ENCODE measurements at regions not wholly inside any gene's neighbourhood (a gene's known extent, or its start where the extent isn't known, plus 50 kb on each side); places are given as distances from the start of the nearest gene placed in this dataset.
"Not testable (repeated sequence)": the region's sequence is repeated elsewhere in the genome, so short reads cannot be mapped to it uniquely, and the experiment has no call there.

DNA sequence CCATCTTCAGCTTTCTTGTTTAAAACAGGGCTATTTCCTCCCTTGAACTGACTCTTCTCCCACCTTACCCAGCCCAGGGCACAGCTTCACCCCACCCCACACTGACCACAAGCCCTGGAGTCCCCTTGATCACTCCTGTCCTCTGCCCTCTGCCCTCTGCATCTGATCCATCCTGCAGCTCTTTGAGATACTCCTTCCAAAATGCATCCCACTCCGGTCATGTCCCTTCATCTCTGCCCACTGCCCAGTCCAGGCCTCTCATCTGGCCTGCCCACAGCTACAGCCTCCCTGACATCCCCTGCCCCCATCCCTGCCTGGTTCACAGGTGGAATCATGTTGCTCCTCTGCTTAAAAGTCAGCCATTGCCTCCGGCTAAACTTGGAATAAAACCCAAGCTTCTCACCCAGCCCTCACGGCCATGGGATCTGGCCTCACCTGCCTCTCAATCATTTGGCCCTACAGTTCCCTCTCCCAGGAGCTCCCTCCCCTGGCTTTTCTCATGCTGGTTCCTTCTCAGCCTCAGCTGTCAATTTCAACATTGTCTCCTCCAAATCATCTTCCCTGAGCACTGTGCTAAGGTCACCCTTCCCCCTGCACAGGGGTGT lies 202.0 kb downstream of the MATN1 start:
- intact Hi-C loops (cut with DNase I): no loop called here
- WGBS, 2 donors: 59 to 66% methylated on average over 3 of the region's 3 CpGs

GRCh38 chr1:30520476-30520875 lies 202.9 kb downstream of the MATN1 start:
- H3K9me3 ChIP-seq (ENCODE audit: control insufficient read depth, low read length): no peaks in the 10 kb centered on the region
- H3K4me3 ChIP-seq (ENCODE audit: low read length in 2 of 2): no peak overlapping the region
- intact Hi-C loops (cut with DNase I): no loop called here
- ATAC-seq (ENCODE audit: low FRiP score) (no peak), DNase-seq (no peak)
- no peaks in the 10 kb centered on the region for H3K36me3 ChIP-seq (ENCODE audit: control insufficient read depth in 1 of 2, insufficient read depth in 2 of 2, low read length in 1 of 2)
- H3K27ac ChIP-seq (ENCODE audit: low read depth in 1 of 2, low read length in 2 of 2): no peak overlapping the region
- H3K27me3 ChIP-seq (ENCODE audit: control insufficient read depth in 1 of 2, insufficient read depth in 2 of 2, low read length in 1 of 2): no peaks in the 10 kb centered on the region
- 47 to 54% methylated on average over 2 of the region's 2 CpGs for WGBS, 2 donors
- H3K4me1 ChIP-seq (ENCODE audit: control insufficient read depth in 1 of 2, insufficient read depth in 2 of 2, low read length in 2 of 2): no peaks in the 10 kb centered on the region

More for the DNA sequence above, 202.0 kb downstream of the MATN1 start:
- no peaks in the 10 kb centered on the region for H3K4me1 ChIP-seq (ENCODE audit: control insufficient read depth in 1 of 2, insufficient read depth in 2 of 2, low read length in 2 of 2)
- no peak overlapping the region for H3K4me3 ChIP-seq (ENCODE audit: low read length in 2 of 2)
- H3K36me3 ChIP-seq (ENCODE audit: control insufficient read depth in 1 of 2, insufficient read depth in 2 of 2, low read length in 1 of 2): no peaks in the 10 kb centered on the region
- DNase-seq (peak in 1 of 2 donors; percentile 50), ATAC-seq (ENCODE audit: low FRiP score) (no peak)
- no peaks in the 10 kb centered on the region for H3K27me3 ChIP-seq (ENCODE audit: control insufficient read depth in 1 of 2, insufficient read depth in 2 of 2, low read length in 1 of 2)
- H3K9me3 ChIP-seq (ENCODE audit: control insufficient read depth, low read length): no peaks in the 10 kb centered on the region
- no peak overlapping the region for H3K27ac ChIP-seq (ENCODE audit: low read depth in 1 of 2, low read length in 2 of 2)

- 71 to 92% methylated on average over 4 of the region's 4 CpGs for WGBS, 2 donors
- Histone ChIP-seq H3K36me3 (ENCODE audit: control insufficient read depth in 1 of 2, insufficient read depth in 2 of 2, low read length in 1 of 2) (no peaks in the 10 kb centered on the region), H3K27me3 (ENCODE audit: control insufficient read depth in 1 of 2, insufficient read depth in 2 of 2, low read length in 1 of 2) (no peaks in the 10 kb centered on the region), H3K27ac (ENCODE audit: low read depth in 1 of 2, low read length in 2 of 2) (no peak overlapping the region), H3K4me1 (ENCODE audit: control insufficient read depth in 1 of 2, insufficient read depth in 2 of 2, low read length in 2 of 2) (no peaks in the 10 kb centered on the region), H3K4me3 (ENCODE audit: low read length in 2 of 2) (no peak overlapping the region), H3K9me3 (ENCODE audit: control insufficient read depth, low read length) (no peaks in the 10 kb centered on the region)
- ATAC-seq (ENCODE audit: low FRiP score) (no peak), DNase-seq (no peak)
- intact Hi-C loops (cut with DNase I): no loop called here
Observed at GRCh38 chr1:30519201-30519763, 204.1 kb downstream of the MATN1 start.

GRCh38 chr1:30518696-30519095 lies 204.7 kb downstream of the MATN1 start:
- no peaks in the 10 kb centered on the region for H3K36me3 ChIP-seq (ENCODE audit: control insufficient read depth in 1 of 2, insufficient read depth in 2 of 2, low read length in 1 of 2)
- H3K27me3 ChIP-seq (ENCODE audit: control insufficient read depth in 1 of 2, insufficient read depth in 2 of 2, low read length in 1 of 2): no peaks in the 10 kb centered on the region
- WGBS, 2 donors: 55 to 85% methylated on average over 3 of the region's 3 CpGs
- no peak overlapping the region for H3K4me3 ChIP-seq (ENCODE audit: low read length in 2 of 2)
- ATAC-seq (ENCODE audit: low FRiP score): no peak
- no peak for DNase-seq
- H3K4me1 ChIP-seq (ENCODE audit: control insufficient read depth in 1 of 2, insufficient read depth in 2 of 2, low read length in 2 of 2): no peaks in the 10 kb centered on the region
- H3K27ac ChIP-seq (ENCODE audit: low read depth in 1 of 2, low read length in 2 of 2): no peak overlapping the region
- intact Hi-C loops (cut with DNase I): no loop called here
- no peaks in the 10 kb centered on the region for H3K9me3 ChIP-seq (ENCODE audit: control insufficient read depth, low read length)

DNA sequence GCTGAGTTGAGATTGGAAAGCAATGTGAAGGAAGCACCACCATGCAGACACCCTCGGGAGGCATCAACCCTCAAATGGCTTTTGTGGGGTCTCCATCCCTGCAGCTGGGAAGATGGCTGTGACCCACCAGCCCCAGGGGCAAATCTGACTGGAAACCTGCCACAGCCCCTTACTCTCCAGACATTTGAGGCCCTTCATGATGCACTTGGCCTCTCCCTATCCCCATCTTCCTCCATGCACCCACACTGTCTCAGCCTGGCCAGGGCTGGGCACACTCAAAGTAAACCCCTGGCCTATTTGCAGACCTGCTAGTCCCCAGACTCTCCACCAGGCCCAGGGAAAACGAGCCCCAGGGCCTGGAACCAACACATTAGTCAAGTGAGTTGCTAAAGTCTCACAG lies 205.2 kb downstream of the MATN1 start:
- whole genome bisulfite sequencing, 2 donors: 46 to 71% methylated on average over 2 of the region's 2 CpGs
- ATAC-seq (ENCODE audit: low FRiP score): no peak
- H3K4me1 ChIP-seq (ENCODE audit: control insufficient read depth in 1 of 2, insufficient read depth in 2 of 2, low read length in 2 of 2): no peaks in the 10 kb centered on the region

DNA sequence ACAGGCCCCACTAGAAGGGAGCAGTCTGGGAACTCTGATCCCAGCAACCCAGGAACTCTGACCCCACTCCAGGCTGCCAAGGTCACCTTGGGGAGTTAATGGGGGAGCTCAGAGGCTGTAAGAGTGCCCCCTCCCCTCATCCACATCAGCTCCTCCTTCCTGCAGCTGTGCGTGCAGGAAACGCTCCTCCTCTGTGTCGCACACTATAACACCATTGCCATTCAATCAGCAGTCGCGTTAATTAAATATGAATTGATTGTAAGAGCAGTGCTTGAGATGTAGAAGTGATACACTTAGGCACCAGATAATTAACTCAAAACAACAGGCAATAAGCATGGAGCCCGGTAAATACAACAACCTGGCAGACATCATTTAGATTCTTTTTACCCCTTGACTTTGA lies 205.7 kb downstream of the MATN1 start:
- H3K4me1 ChIP-seq (ENCODE audit: control insufficient read depth in 1 of 2, insufficient read depth in 2 of 2, low read length in 2 of 2); H3K9me3 ChIP-seq (ENCODE audit: control insufficient read depth, low read length); H3K27me3 ChIP-seq (ENCODE audit: control insufficient read depth in 1 of 2, insufficient read depth in 2 of 2, low read length in 1 of 2); H3K4me3 ChIP-seq (ENCODE audit: low read length in 2 of 2); intact Hi-C loops (cut with DNase I); DNase-seq; ATAC-seq (ENCODE audit: low FRiP score); H3K27ac ChIP-seq (ENCODE audit: low read depth in 1 of 2, low read length in 2 of 2); H3K36me3 ChIP-seq (ENCODE audit: control insufficient read depth in 1 of 2, insufficient read depth in 2 of 2, low read length in 1 of 2): not testable (repeated sequence)
- 73 to 77% methylated on average over 6 of the region's 6 CpGs for WGBS, 2 donors

More for the DNA sequence above, 205.2 kb downstream of the MATN1 start:
- Histone ChIP-seq H3K27ac (ENCODE audit: low read depth in 1 of 2, low read length in 2 of 2) (no peak overlapping the region), H3K36me3 (ENCODE audit: control insufficient read depth in 1 of 2, insufficient read depth in 2 of 2, low read length in 1 of 2) (no peaks in the 10 kb centered on the region), H3K9me3 (ENCODE audit: control insufficient read depth, low read length) (no peaks in the 10 kb centered on the region), H3K27me3 (ENCODE audit: control insufficient read depth in 1 of 2, insufficient read depth in 2 of 2, low read length in 1 of 2) (no peaks in the 10 kb centered on the region), H3K4me3 (ENCODE audit: low read length in 2 of 2) (no peak overlapping the region)
- intact Hi-C loops (cut with DNase I): no loop called here
- DNase-seq: no peak

DNA sequence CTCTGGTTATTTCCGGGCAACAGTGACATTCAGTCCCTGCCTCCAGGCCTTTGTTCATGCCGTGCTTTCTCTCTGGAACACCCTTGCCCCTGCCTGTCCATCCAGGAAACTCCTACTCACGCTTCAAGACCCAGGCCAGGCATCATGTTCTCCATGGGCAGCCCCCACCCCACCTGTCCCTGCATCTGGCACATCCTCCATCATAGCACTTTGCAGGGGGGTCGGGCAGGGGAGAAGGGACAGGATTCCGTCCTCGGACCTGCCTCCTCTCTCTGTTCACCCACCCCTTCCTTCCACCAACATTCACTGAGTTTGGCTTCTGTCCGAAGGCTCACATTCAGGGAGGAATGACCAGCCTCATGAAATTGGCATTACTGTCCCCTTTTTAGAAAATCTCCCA lies 206.1 kb downstream of the MATN1 start:
- intact Hi-C loops (cut with DNase I); H3K36me3 ChIP-seq (ENCODE audit: control insufficient read depth in 1 of 2, insufficient read depth in 2 of 2, low read length in 1 of 2); H3K27ac ChIP-seq (ENCODE audit: low read depth in 1 of 2, low read length in 2 of 2); ATAC-seq (ENCODE audit: low FRiP score); H3K27me3 ChIP-seq (ENCODE audit: control insufficient read depth in 1 of 2, insufficient read depth in 2 of 2, low read length in 1 of 2); H3K4me1 ChIP-seq (ENCODE audit: control insufficient read depth in 1 of 2, insufficient read depth in 2 of 2, low read length in 2 of 2); H3K4me3 ChIP-seq (ENCODE audit: low read length in 2 of 2); H3K9me3 ChIP-seq (ENCODE audit: control insufficient read depth, low read length): not testable (repeated sequence)
- WGBS, 2 donors: 75 to 79% methylated on average over 7 of the region's 7 CpGs
- DNase-seq: peak in 1 of 2 donors; percentile 54

DNA sequence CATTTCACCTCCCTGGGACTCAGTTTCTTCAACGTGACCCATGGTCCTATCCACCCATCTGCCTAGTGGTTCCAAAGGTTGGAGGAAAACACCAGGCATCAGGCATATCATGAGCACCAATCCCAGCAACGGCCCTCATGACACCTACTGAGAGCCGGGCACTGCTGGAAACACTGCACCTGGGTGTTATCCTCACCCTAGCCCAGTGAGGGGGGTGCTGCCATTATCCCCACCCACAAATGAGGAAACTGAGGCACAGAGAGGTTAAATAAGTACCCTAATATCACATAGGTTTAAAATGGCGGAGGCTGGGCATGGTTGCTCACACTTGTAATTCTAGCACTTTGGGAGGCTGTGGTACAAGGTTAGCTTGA lies 206.9 kb downstream of the MATN1 start:
- 73 to 85% methylated on average over 4 of the region's 4 CpGs for WGBS, 2 donors

DNA sequence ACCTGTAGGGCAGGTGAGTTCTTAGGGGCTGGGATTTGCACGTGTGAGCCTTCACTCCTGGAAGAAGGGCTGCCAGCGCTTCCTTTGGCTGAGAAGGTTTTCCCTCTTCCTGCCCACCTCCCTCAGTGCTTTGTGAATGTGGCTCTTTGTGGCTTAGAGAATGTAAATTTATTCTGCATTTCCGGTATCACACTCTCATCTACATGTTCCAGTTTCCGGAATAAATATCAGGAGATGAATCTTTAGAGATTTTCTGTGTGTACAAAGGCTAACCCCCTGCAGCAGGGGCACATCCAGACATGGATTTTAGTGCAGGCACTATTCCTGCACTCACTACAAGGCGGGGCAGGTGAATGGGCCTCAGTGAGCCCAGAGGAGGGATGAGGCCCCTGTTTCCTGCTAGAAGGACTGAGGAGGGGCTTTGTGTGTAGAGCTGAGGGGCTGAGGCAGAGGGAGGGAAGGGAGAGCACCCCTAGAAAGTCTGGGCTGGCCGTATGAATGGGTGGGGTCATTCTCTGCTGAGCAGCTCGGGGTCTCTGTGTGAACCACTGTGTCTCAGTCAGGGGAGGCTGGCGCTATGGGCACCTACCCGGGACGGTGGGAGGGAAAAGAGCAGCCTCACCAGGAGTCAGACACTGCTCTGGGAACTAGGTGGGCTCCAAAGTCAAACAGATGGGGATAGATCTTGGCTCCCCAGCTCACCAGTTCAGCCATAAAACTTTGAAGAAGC lies 207.5 kb downstream of the MATN1 start:
- ATAC-seq (ENCODE audit: low FRiP score): no peak
- Histone ChIP-seq H3K27ac (ENCODE audit: low read depth in 1 of 2, low read length in 2 of 2) (no peak overlapping the region), H3K36me3 (ENCODE audit: control insufficient read depth in 1 of 2, insufficient read depth in 2 of 2, low read length in 1 of 2) (no peaks in the 10 kb centered on the region), H3K9me3 (ENCODE audit: control insufficient read depth, low read length) (no peaks in the 10 kb centered on the region), H3K4me1 (ENCODE audit: control insufficient read depth in 1 of 2, insufficient read depth in 2 of 2, low read length in 2 of 2) (no peaks in the 10 kb centered on the region), H3K4me3 (ENCODE audit: low read length in 2 of 2) (no peak overlapping the region), H3K27me3 (ENCODE audit: control insufficient read depth in 1 of 2, insufficient read depth in 2 of 2, low read length in 1 of 2) (no peaks in the 10 kb centered on the region)
- intact Hi-C loops (cut with DNase I): no loop called here
- DNase-seq: peak in 1 of 2 donors; percentile 24
- WGBS, 2 donors: 63 to 65% methylated on average over 10 of the region's 10 CpGs

More for the DNA sequence above, 206.9 kb downstream of the MATN1 start:
- Histone ChIP-seq H3K4me1 (ENCODE audit: control insufficient read depth in 1 of 2, insufficient read depth in 2 of 2, low read length in 2 of 2) (no peaks in the 10 kb centered on the region), H3K36me3 (ENCODE audit: control insufficient read depth in 1 of 2, insufficient read depth in 2 of 2, low read length in 1 of 2) (no peaks in the 10 kb centered on the region), H3K4me3 (ENCODE audit: low read length in 2 of 2) (no peak overlapping the region), H3K27ac (ENCODE audit: low read depth in 1 of 2, low read length in 2 of 2) (no peak overlapping the region), H3K9me3 (ENCODE audit: control insufficient read depth, low read length) (no peaks in the 10 kb centered on the region), H3K27me3 (ENCODE audit: control insufficient read depth in 1 of 2, insufficient read depth in 2 of 2, low read length in 1 of 2) (no peaks in the 10 kb centered on the region)
- DNase-seq (no peak), ATAC-seq (ENCODE audit: low FRiP score) (no peak)
- intact Hi-C loops (cut with DNase I): no loop called here

Data from aorta (tissue), 5 donors.